ENCODE measurements at regions not wholly inside any gene's neighbourhood (a gene's known extent, or its start where the extent isn't known, plus 50 kb on each side); places are given as distances from the start of the nearest gene placed in this dataset.

DNA sequence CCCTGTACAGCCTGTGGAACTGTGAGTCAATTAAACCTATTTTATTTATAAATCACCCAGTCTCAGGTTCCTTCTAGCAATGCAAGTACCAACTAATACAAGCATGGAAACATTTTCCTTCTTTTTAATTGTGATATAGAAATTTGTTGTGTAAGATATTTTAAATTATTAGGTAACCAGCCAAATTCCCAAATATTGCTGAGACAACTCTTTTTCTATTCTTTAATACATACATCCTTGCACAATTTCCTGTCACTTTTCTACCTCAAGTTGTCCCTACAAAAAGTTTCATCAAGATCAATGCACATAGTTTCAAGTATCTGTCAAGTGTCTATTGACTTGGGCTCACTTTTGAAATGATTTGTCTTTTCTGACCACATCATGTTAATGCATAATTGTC is 488.6 kb downstream of the ACTL7B start:
- no peak for TF ChIP-seq CTCF (IDR thresholded peaks at IDR 0.05 in 2 of 3, conservative IDR thresholded peaks at IDR 0.05 in 1 of 3; ENCODE audit: borderline replicate concordance in 1 of 3, insufficient read depth in 1 of 3, low read depth in 2 of 3, low read length in 2 of 3)
- TF ChIP-seq POLR2AphosphoS5 (IDR thresholded peaks at IDR 0.05; ENCODE audit: low read depth, low read length) = no peak
- TF ChIP-seq ATF3 (IDR thresholded peaks at IDR 0.05) = no peak

All from HCT116 (cell line).